Activated CD4-positive, alpha-beta T cell treated with anti-CD3 and anti-CD28 coated beads for 36 hours (primary cell): ENCODE measurements at regions not wholly inside any gene's neighbourhood (a gene's known extent, or its start where the extent isn't known, plus 50 kb on each side); places are given as distances from the start of the nearest gene placed in this dataset.
"Not testable (repeated sequence)": the region's sequence is repeated elsewhere in the genome, so short reads cannot be mapped to it uniquely, and the experiment has no call there.

ENCODE experiments used
- ATAC-seq: fragments of 200-7000 bp; cut with Tn5 transposase; one replicate; pipeline ENCODE4 v1.10.0; 2021; ENCODE audit warnings: mild to moderate bottlenecking, moderate library complexity
- CTCF ChIA-PET: fragments of 350-600 bp; sonication (Branson Sonifier 250); formaldehyde crosslinking; loops from one replicate; lab custom pipeline; 2021; ENCODE audit warnings: antibody characterized with exemption; lab: Charles Lee
- POLR2A ChIA-PET: fragments of 350-600 bp; sonication (Branson Sonifier 250); formaldehyde crosslinking; loops from one replicate; lab custom pipeline; 2021; ENCODE audit warnings: antibody characterized with exemption, inconsistent platforms; lab: Charles Lee
- DNase-seq: peaks from one replicate; pipeline ENCODE4 v3.0.0-alpha.2; 2020
- H3K27ac Mint-ChIP-seq: one replicate; pipeline ENCODE4 v1.8.0; 2021; ENCODE audit warnings: mixed read lengths
- H3K27me3 Mint-ChIP-seq: one replicate; pipeline ENCODE4 v1.8.0; 2021; ENCODE audit warnings: mixed read lengths
- H3K36me3 Mint-ChIP-seq: one replicate; pipeline ENCODE4 v1.8.0; 2021; ENCODE audit warnings: low read depth, mixed read lengths
- H3K4me1 Mint-ChIP-seq: one replicate; pipeline ENCODE4 v1.8.0; 2021; ENCODE audit warnings: mixed read lengths
- H3K4me3 Mint-ChIP-seq: one replicate; pipeline ENCODE4 v1.8.0; 2021; ENCODE audit warnings: mild to moderate bottlenecking, moderate library complexity, mixed read lengths
- H3K9me3 Mint-ChIP-seq: one replicate; pipeline ENCODE4 v1.8.0; 2021; ENCODE audit warnings: low read depth, mixed read lengths
- intact Hi-C, 2 experiments: fragments of 100-400 bp; cut with DNase I in 1 of 2; cut with micrococcal nuclease in 1 of 2; formaldehyde crosslinking; loops; one replicate each; pipeline versions ENCODE4 v1.14.2 to v1.15.1; 2022 to 2024; cut with DNase I, micrococcal nuclease

GRCh38 chr9:65411901-65412300 lies 126.9 kb upstream of the FOXD4L5 start:
- ATAC-seq: no peak
- DNase-seq: no peak
- Mint-ChIP-seq H3K4me3 (no peak overlapping the region), H3K36me3 (no peaks in the 10 kb centered on the region), H3K9me3 (peaks cover 38% of the 10 kb centered on the region), H3K27ac (no peak overlapping the region), H3K27me3 (no peaks in the 10 kb centered on the region), H3K4me1 (no peaks in the 10 kb centered on the region)
- ChIA-PET CTCF (no interaction called here), POLR2A (no interaction called here)
- intact Hi-C loops: no loop called here

GRCh38 chr9:65411336-65411735 lies 126.3 kb upstream of the FOXD4L5 start:
- Mint-ChIP-seq H3K4me3 (no peak overlapping the region), H3K27me3 (no peaks in the 10 kb centered on the region), H3K36me3 (no peaks in the 10 kb centered on the region), H3K9me3 (peaks cover 38% of the 10 kb centered on the region), H3K27ac (no peak overlapping the region), H3K4me1 (no peaks in the 10 kb centered on the region)
- intact Hi-C loops: no loop called here
- ChIA-PET CTCF (no interaction called here), POLR2A (no interaction called here)
- DNase-seq: no peak
- no peak for ATAC-seq

DNA sequence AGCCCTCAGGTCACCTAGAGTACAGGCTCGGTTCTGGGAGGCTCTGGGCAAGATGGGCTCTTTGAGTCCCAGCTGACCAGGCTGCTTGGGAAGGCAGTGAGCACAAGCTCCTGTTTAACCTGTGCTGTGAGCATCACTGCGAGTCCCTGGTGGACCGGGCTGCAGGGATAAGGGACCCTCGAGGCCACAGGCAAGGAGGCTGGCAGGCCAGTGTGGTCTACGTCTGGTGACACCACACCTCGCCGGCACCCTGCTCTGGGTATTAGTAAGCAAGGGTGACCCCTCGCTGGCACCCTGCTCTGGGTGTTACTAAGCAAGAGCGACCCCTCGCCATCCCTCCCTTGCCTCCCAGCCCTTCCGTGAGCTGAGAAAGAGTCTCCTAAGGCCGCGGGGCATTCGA lies 125.9 kb upstream of the FOXD4L5 start:
- no peak for ATAC-seq

GRCh38 chr9:65409471-65409980 lies 124.5 kb upstream of the FOXD4L5 start:
- ChIA-PET POLR2A (no interaction called here), CTCF (no interaction called here)
- ATAC-seq (no peak), DNase-seq (no peak)
- Mint-ChIP-seq H3K4me3 (no peak overlapping the region), H3K9me3 (peaks cover 26% of the 10 kb centered on the region), H3K27ac (no peak overlapping the region), H3K27me3 (no peaks in the 10 kb centered on the region), H3K36me3 (no peaks in the 10 kb centered on the region), H3K4me1 (no peaks in the 10 kb centered on the region)
- intact Hi-C loops: no loop called here

More for the DNA sequence above, 125.9 kb upstream of the FOXD4L5 start:
- Mint-ChIP-seq H3K4me3 (no peak overlapping the region), H3K27me3 (no peaks in the 10 kb centered on the region), H3K27ac (no peak overlapping the region), H3K9me3 (peaks cover 38% of the 10 kb centered on the region), H3K36me3 (no peaks in the 10 kb centered on the region), H3K4me1 (no peaks in the 10 kb centered on the region)
- CTCF ChIA-PET: no interaction called here
- intact Hi-C loops: no loop called here
- no peak for DNase-seq
- POLR2A ChIA-PET: no interaction called here

DNA sequence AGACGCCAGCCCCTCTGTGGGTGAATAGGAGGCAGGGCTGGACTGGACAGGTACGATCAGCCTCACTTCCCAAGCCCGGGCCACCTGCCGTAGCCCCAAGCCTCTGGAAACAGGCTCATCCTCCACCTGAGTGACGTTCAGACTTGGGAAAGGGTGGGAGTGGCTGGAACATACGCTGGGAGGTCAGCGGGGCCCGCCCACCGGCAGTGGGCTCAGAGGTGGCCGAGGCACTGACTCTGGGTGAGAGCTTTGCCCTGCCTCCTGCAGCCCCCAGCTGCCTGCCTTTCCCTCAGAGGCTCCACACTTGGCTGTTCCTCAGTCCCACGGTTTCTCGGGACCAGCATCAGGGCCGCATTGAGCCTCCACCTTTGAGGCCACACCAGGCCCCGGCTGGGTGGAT lies 123.8 kb upstream of the FOXD4L5 start:
- POLR2A ChIA-PET, H3K27me3 Mint-ChIP-seq, ATAC-seq, H3K4me1 Mint-ChIP-seq, intact Hi-C loops, H3K36me3 Mint-ChIP-seq, H3K4me3 Mint-ChIP-seq, CTCF ChIA-PET, H3K27ac Mint-ChIP-seq, DNase-seq: not testable (repeated sequence)
- peaks cover 22% of the 10 kb centered on the region for H3K9me3 Mint-ChIP-seq

DNA sequence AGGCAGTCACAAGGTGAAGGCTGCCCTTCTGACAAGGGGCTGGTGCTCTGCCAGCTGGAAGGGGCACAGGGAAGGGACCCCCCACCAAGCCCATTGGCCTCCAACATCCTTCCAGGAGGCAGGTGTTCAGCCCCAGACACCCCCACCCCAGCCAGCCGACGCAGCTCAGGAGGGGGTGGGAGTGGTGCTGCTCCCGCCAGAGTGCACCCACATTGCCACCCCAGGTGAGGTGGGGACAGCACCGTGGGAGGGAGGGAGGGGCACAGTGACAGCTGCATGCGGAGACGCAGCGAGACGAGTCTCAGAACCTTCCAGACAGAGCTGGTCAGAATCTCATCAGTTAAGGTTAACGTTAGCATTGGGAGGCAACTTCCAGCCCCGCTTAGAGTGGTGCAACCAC lies 121.6 kb upstream of the FOXD4L5 start:
- CTCF ChIA-PET, DNase-seq, POLR2A ChIA-PET, H3K4me1 Mint-ChIP-seq, H3K36me3 Mint-ChIP-seq, H3K27me3 Mint-ChIP-seq, H3K27ac Mint-ChIP-seq, ATAC-seq, H3K4me3 Mint-ChIP-seq, intact Hi-C loops: not testable (repeated sequence)
- H3K9me3 Mint-ChIP-seq: peaks cover 24% of the 10 kb centered on the region

DNA sequence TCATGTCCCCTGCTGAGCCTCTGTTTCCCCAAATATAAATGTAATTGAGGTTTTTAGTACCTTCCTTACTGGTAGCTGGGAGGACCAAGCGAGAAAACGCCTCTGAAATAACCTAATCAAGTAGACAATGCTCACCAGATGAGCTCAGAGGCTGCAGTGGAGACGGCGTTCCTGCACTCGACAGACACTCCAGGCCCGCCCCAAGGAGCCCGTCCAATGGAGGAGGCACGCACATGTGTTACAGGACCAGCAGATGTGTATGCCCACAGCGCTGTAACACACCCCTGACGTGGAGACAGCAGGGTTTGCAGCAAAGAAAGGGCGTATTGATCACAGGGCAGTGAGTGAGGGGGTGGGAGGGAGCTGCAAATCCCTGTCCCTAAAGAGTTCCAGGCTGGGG lies 120.8 kb upstream of the FOXD4L5 start:
- CTCF ChIA-PET, ATAC-seq, H3K27ac Mint-ChIP-seq, H3K4me3 Mint-ChIP-seq, POLR2A ChIA-PET, intact Hi-C loops, H3K36me3 Mint-ChIP-seq, H3K27me3 Mint-ChIP-seq, H3K4me1 Mint-ChIP-seq, DNase-seq: not testable (repeated sequence)
- peaks cover 19% of the 10 kb centered on the region for H3K9me3 Mint-ChIP-seq

DNA sequence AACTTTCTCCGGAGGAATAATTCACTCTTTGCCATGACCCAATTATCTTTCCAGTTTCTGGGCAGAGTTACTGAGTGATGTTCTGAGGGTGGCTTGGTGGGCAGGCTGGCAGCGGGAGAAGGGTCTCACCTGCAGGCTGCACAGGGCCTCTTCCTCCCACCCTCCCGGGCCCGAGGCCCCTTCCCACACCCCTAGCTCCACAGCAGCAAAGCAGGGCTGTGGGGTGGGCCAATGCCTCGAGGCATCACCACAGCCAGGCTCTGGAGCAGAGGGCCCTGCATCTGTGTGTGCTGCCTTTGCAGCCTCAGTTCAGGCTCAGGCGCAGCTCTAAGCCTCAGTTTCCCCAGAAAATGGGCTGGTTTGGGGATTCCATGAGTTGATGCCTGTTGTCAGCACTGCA lies 120.2 kb upstream of the FOXD4L5 start:
- ATAC-seq (no peak), DNase-seq (no peak)
- no peak overlapping the region for H3K4me3 Mint-ChIP-seq
- H3K9me3 Mint-ChIP-seq: peaks cover 19% of the 10 kb centered on the region
- H3K4me1 Mint-ChIP-seq: no peaks in the 10 kb centered on the region
- CTCF ChIA-PET: no interaction called here
- H3K27ac Mint-ChIP-seq: no peak overlapping the region
- intact Hi-C loops: no loop called here
- POLR2A ChIA-PET: no interaction called here
- H3K36me3 Mint-ChIP-seq: no peaks in the 10 kb centered on the region
- no peaks in the 10 kb centered on the region for H3K27me3 Mint-ChIP-seq

GRCh38 chr9:65404232-65405006 lies 119.4 kb upstream of the FOXD4L5 start:
- Mint-ChIP-seq H3K4me1 (no peaks in the 10 kb centered on the region), H3K27me3 (no peaks in the 10 kb centered on the region), H3K4me3 (no peak overlapping the region), H3K27ac (no peak overlapping the region), H3K36me3 (no peaks in the 10 kb centered on the region), H3K9me3 (peaks cover 13% of the 10 kb centered on the region)
- intact Hi-C loops: no loop called here
- ATAC-seq (no peak), DNase-seq (no peak)
- CTCF ChIA-PET: no interaction called here
- POLR2A ChIA-PET: no interaction called here

DNA sequence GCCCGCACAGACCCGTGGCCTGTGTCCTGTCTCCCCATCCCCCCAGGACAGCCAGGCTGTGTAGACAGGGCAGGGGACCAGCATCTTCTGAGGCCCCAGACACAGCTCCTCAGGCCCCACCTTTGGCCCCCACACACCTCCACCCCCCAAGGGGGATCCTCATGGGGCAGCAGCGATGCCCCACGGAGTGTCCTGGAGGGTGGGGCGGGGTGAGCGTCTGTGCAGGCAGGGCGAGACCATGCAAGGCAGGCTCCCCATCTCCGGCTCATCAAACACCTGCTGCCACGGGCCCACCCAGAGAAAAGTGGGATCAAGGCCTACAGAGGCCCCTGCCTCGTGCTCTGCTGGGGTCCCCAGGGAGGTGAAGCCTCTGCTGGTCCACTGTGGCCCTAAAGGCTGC lies 118.7 kb upstream of the FOXD4L5 start:
- ATAC-seq (no peak), DNase-seq (no peak)
- Mint-ChIP-seq H3K27ac (no peak overlapping the region), H3K9me3 (peaks cover 14% of the 10 kb centered on the region), H3K36me3 (no peaks in the 10 kb centered on the region), H3K27me3 (no peaks in the 10 kb centered on the region), H3K4me1 (no peaks in the 10 kb centered on the region), H3K4me3 (no peak overlapping the region)
- intact Hi-C loops: no loop called here
- POLR2A ChIA-PET: no interaction called here
- CTCF ChIA-PET: no interaction called here

- H3K9me3 Mint-ChIP-seq: peaks cover 11% of the 10 kb centered on the region
- H3K4me1 Mint-ChIP-seq, H3K27ac Mint-ChIP-seq, ATAC-seq, H3K27me3 Mint-ChIP-seq, CTCF ChIA-PET, intact Hi-C loops, POLR2A ChIA-PET, H3K36me3 Mint-ChIP-seq, DNase-seq, H3K4me3 Mint-ChIP-seq: not testable (repeated sequence)
Observed at GRCh38 chr9:65403072-65403471, 118.1 kb upstream of the FOXD4L5 start.

- intact Hi-C loops, POLR2A ChIA-PET, DNase-seq, H3K36me3 Mint-ChIP-seq, H3K9me3 Mint-ChIP-seq, H3K27me3 Mint-ChIP-seq, ATAC-seq, H3K4me3 Mint-ChIP-seq, CTCF ChIA-PET, H3K4me1 Mint-ChIP-seq, H3K27ac Mint-ChIP-seq: not testable (repeated sequence)
Observed at GRCh38 chr9:65402206-65402870, 117.3 kb upstream of the FOXD4L5 start.
